H1 (cell line): ENCODE measurements at regions not wholly inside any gene's neighbourhood (a gene's known extent, or its start where the extent isn't known, plus 50 kb on each side); places are given as distances from the start of the nearest gene placed in this dataset.

Experiments used
- ASH2L ChIP-seq: fragments of 200-600, 300-600 bp; sonication (generic); IDR thresholded peaks from one replicate; pipeline ENCODE4 v1.7.1; 2017; ENCODE audit warnings: low read length

GRCh38 chr10:128497660-128498377, 371.6 kb upstream of the MKI67 start (continued):
- TF ChIP-seq ASH2L, result no peak
- TF ChIP-seq, all 59 proteins: peak for 0
